ENCODE measurements at regions not wholly inside any gene's neighbourhood (a gene's known extent, or its start where the extent isn't known, plus 50 kb on each side); places are given as distances from the start of the nearest gene placed in this dataset.

DNA sequence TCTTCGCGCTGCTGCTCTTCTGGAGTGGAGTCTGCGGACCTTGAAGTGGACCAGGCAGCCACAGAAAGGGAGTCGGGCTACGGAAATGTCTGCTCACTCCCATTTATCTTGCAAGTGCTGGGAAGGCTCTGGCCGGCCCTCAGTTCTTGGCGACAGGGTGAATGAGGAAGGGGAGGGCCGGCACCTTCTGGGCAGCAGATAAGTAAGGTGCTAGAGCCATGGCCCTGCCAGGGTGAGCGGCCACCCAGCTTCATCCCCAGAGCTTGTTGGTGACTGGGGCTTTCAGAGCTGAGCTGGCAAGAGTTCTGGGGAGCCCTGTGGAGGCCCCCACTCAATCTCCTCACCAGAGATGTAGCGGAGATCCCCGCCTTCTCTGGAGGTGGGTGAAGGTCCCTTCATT lies 103.5 kb downstream of the ASB7 start:
- DNase-seq, result peak; percentile 41
- intact Hi-C loops (cut with DNase I; ENCODE audit: low total_unique reads), result no loop called here
- Histone ChIP-seq H3K27me3 (replicated peaks in 1 of 7) (peaks cover 0 to 17% (median 0%) of the 10 kb centered on the region in 7 donors), H3K9me3 (no peaks in the 10 kb centered on the region), H3K36me3 (no peaks in the 10 kb centered on the region), H3K4me3 (no peak overlapping the region), H3K4me1 (no peaks in the 10 kb centered on the region), H3K27ac (no peak overlapping the region)
- TF ChIP-seq, protein P1, sequence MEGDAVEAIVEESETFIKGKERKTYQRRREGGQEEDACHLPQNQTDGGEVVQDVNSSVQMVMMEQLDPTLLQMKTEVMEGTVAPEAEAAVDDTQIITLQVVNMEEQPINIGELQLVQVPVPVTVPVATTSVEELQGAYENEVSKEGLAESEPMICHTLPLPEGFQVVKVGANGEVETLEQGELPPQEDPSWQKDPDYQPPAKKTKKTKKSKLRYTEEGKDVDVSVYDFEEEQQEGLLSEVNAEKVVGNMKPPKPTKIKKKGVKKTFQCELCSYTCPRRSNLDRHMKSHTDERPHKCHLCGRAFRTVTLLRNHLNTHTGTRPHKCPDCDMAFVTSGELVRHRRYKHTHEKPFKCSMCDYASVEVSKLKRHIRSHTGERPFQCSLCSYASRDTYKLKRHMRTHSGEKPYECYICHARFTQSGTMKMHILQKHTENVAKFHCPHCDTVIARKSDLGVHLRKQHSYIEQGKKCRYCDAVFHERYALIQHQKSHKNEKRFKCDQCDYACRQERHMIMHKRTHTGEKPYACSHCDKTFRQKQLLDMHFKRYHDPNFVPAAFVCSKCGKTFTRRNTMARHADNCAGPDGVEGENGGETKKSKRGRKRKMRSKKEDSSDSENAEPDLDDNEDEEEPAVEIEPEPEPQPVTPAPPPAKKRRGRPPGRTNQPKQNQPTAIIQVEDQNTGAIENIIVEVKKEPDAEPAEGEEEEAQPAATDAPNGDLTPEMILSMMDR (IDR thresholded peaks at IDR 0.05 in 8 of 11, conservative IDR thresholded peaks at IDR 0.05 in 3 of 11), result no peak
- TF ChIP-seq POLR2A (IDR thresholded peaks at IDR 0.05), result no peak
- TF ChIP-seq POLR2AphosphoS5 (IDR thresholded peaks at IDR 0.05), result no peak
- 84 to 92% (median 90%) methylated on average over 9 to 11 of the region's 11 CpGs for WGBS, 5 donors

DNA sequence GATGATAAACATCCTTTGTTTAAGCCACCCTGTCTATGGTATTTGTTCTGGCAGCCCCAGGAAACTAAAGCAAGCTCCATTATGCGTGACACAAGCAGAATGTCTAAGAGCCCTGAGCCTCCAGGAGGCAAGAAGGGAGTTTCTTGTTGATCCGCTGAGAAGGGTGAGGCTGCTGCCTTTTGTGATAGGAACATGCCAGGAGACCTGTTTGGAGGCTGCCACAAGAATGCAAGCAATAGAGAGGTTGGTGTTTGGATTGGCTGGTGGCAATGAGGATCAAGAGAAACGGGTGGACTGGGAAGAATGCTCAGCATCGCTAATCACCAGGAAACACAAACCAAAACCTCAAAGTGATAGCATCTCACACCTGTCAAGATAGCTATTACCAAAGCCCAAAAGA lies 104.8 kb downstream of the ASB7 start:
- intact Hi-C loops (cut with DNase I; ENCODE audit: low total_unique reads), result no loop called here
- Histone ChIP-seq H3K27me3 (replicated peaks in 1 of 7) (peaks cover 0 to 14% (median 0%) of the 10 kb centered on the region in 7 donors), H3K27ac (no peak overlapping the region), H3K4me3 (no peak overlapping the region), H3K4me1 (no peaks in the 10 kb centered on the region), H3K36me3 (no peaks in the 10 kb centered on the region), H3K9me3 (no peaks in the 10 kb centered on the region)
- no peak for DNase-seq
- TF ChIP-seq POLR2A (IDR thresholded peaks at IDR 0.05), result no peak
- TF ChIP-seq, protein P1 (IDR thresholded peaks at IDR 0.05 in 8 of 11, conservative IDR thresholded peaks at IDR 0.05 in 3 of 11), result no peak
- no peak for TF ChIP-seq POLR2AphosphoS5 (IDR thresholded peaks at IDR 0.05)
- WGBS, 5 donors, result 33 to 66% (median 58%) methylated on average over 4 of the region's 4 CpGs

DNA sequence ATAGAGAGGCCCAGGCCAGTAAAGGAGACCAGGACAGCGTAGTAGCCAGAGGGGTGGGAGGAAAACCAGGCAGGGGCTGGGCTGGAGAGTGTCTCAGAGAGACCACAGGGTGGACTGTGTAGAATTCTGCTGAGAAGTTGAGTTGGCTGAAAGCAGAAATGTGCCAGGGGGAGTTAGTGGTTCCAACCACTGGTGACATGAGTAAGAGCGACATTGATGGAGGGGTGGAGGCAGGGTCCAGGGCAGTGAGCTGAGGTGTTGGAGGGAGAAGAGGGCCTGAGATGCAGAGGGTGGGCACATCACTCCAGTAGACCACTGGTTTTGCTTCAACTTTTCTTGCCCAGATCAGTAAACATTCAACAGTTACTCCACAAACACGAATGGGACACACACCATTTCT lies 106.5 kb downstream of the ASB7 start:
- DNase-seq, result peak; percentile 34
- intact Hi-C loops (cut with DNase I; ENCODE audit: low total_unique reads), result no loop called here
- Histone ChIP-seq H3K4me1 (no peaks in the 10 kb centered on the region), H3K27me3 (replicated peaks in 1 of 7) (peaks cover 0 to 14% (median 0%) of the 10 kb centered on the region in 7 donors), H3K27ac (no peak overlapping the region), H3K4me3 (no peak overlapping the region), H3K36me3 (no peaks in the 10 kb centered on the region), H3K9me3 (no peaks in the 10 kb centered on the region)
- TF ChIP-seq POLR2AphosphoS5 (IDR thresholded peaks at IDR 0.05), result no peak
- TF ChIP-seq, protein P1 (IDR thresholded peaks at IDR 0.05 in 8 of 11, conservative IDR thresholded peaks at IDR 0.05 in 3 of 11), result no peak
- TF ChIP-seq POLR2A (IDR thresholded peaks at IDR 0.05), result no peak
- WGBS, 5 donors, result 73 to 85% (median 81%) methylated on average over 3 of the region's 3 CpGs

DNA sequence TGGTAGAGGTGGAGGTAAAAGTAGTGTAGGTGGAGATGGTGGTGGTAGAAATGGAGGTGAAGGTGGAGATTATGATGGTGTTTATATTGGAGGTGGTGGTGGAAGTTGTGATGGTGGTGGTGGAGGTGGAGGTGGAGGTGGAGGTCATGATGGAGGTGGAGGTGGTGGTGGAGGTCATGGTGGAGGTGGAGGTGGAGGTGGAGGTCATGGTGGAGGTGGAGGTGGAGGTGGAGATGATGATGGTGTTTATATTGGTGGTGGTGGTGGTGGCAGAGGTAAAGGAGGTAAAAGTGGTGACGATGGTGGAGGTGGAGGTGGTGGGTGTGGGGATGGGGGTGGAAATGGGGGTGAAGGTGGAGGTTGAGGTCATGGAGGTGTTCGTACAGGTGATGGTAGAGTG lies 107.8 kb downstream of the ASB7 start:
- no peak for TF ChIP-seq POLR2AphosphoS5 (IDR thresholded peaks at IDR 0.05)
- no peak for TF ChIP-seq POLR2A (IDR thresholded peaks at IDR 0.05)
- TF ChIP-seq, protein P1 (IDR thresholded peaks at IDR 0.05 in 8 of 11, conservative IDR thresholded peaks at IDR 0.05 in 3 of 11), result no peak
- H3K4me1 ChIP-seq, result no peaks in the 10 kb centered on the region
- intact Hi-C loops (cut with DNase I; ENCODE audit: low total_unique reads), result no loop called here

More for the DNA sequence above, 107.8 kb downstream of the ASB7 start:
- Histone ChIP-seq H3K27ac (no peak overlapping the region), H3K4me3 (no peak overlapping the region), H3K9me3 (no peaks in the 10 kb centered on the region), H3K27me3 (replicated peaks in 1 of 7) (peaks cover 0 to 11% (median 0%) of the 10 kb centered on the region in 7 donors), H3K36me3 (no peaks in the 10 kb centered on the region)
- DNase-seq, result no peak
- WGBS, 5 donors, result 42 to 50% (median 47%) methylated on average over 2 of the region's 2 CpGs
